WTC11 (cell line): ENCODE measurements at regions not wholly inside any gene's neighbourhood (a gene's known extent, or its start where the extent isn't known, plus 50 kb on each side); places are given as distances from the start of the nearest gene placed in this dataset.

Experiments
- ETV6 ChIP-seq: sonication (generic); formaldehyde crosslinking; IDR thresholded peaks from 2 replicates; pipeline ENCODE4 v1.8.1; 2022; ENCODE audit warnings: mild to moderate bottlenecking, missing genetic modification reagents
- IRF1 ChIP-seq: sonication (generic); formaldehyde crosslinking; IDR thresholded peaks from 2 replicates; pipeline ENCODE4 v1.8.0; 2023; ENCODE audit warnings: missing genetic modification reagents
- JUN ChIP-seq: sonication (generic); formaldehyde crosslinking; IDR thresholded peaks from 2 replicates; pipeline ENCODE4 v1.8.0; 2023; ENCODE audit warnings: mild to moderate bottlenecking, missing genetic modification reagents
- MAX ChIP-seq: sonication (generic); formaldehyde crosslinking; IDR thresholded peaks from 2 replicates; pipeline ENCODE4 v1.8.0; 2022; ENCODE audit warnings: mild to moderate bottlenecking, missing genetic modification reagents
- NFYB ChIP-seq: sonication (generic); formaldehyde crosslinking; conservative IDR thresholded peaks from 2 replicates; pipeline ENCODE4 v1.8.0; 2022; ENCODE audit warnings: low read depth, missing genetic modification reagents
- RORB ChIP-seq: fragments of 250-450 bp; sonication (Bioruptor Pico); IDR thresholded peaks from 2 replicates; pipeline ENCODE4 v1.9.0; 2021; ENCODE audit warnings: mild to moderate bottlenecking
- TF ChIP-seq, protein P1 (sequence below): fragments of 200-600 bp; IDR thresholded peaks from 2 replicates; pipeline ENCODE4 v1.8.0; 2022; ENCODE audit warnings: antibody characterized with exemption
- TF ChIP-seq, protein P2 (sequence below): sonication (generic); formaldehyde crosslinking; IDR thresholded peaks from 2 replicates; pipeline ENCODE4 v1.8.0; 2022; ENCODE audit warnings: mild to moderate bottlenecking, missing genetic modification reagents
- TF ChIP-seq, protein P3 (sequence below): sonication (generic); formaldehyde crosslinking; conservative IDR thresholded peaks from 2 replicates; pipeline ENCODE4 v1.8.1; 2022; ENCODE audit warnings: mild to moderate bottlenecking, missing genetic modification reagents

GRCh38 chr11:129749141-129749540 lies 66.5 kb upstream of the TMEM45B start:
- TF ChIP-seq, protein P1, sequence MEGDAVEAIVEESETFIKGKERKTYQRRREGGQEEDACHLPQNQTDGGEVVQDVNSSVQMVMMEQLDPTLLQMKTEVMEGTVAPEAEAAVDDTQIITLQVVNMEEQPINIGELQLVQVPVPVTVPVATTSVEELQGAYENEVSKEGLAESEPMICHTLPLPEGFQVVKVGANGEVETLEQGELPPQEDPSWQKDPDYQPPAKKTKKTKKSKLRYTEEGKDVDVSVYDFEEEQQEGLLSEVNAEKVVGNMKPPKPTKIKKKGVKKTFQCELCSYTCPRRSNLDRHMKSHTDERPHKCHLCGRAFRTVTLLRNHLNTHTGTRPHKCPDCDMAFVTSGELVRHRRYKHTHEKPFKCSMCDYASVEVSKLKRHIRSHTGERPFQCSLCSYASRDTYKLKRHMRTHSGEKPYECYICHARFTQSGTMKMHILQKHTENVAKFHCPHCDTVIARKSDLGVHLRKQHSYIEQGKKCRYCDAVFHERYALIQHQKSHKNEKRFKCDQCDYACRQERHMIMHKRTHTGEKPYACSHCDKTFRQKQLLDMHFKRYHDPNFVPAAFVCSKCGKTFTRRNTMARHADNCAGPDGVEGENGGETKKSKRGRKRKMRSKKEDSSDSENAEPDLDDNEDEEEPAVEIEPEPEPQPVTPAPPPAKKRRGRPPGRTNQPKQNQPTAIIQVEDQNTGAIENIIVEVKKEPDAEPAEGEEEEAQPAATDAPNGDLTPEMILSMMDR = no peak
- no peak for TF ChIP-seq NFYB (CRISPR knock-in tag)
- no peak for TF ChIP-seq MAX
- TF ChIP-seq IRF1 (CRISPR knock-in tag) = no peak
- TF ChIP-seq, protein P2, sequence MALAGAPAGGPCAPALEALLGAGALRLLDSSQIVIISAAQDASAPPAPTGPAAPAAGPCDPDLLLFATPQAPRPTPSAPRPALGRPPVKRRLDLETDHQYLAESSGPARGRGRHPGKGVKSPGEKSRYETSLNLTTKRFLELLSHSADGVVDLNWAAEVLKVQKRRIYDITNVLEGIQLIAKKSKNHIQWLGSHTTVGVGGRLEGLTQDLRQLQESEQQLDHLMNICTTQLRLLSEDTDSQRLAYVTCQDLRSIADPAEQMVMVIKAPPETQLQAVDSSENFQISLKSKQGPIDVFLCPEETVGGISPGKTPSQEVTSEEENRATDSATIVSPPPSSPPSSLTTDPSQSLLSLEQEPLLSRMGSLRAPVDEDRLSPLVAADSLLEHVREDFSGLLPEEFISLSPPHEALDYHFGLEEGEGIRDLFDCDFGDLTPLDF (CRISPR knock-in tag) = no peak
- no peak for TF ChIP-seq ETV6
- TF ChIP-seq, protein P3, sequence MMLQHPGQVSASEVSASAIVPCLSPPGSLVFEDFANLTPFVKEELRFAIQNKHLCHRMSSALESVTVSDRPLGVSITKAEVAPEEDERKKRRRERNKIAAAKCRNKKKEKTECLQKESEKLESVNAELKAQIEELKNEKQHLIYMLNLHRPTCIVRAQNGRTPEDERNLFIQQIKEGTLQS (CRISPR knock-in tag) = no peak
- TF ChIP-seq JUN (CRISPR knock-in tag) = no peak
- no peak for TF ChIP-seq RORB (CRISPR knock-in tag)
